Testis (tissue), 2 donors: ENCODE measurements at regions not wholly inside any gene's neighbourhood (a gene's known extent, or its start where the extent isn't known, plus 50 kb on each side); places are given as distances from the start of the nearest gene placed in this dataset.

ENCODE experiments used
- DNase-seq: peaks from one replicate; pipeline ENCODE4 v3.0.0-alpha.2; 2019
- H3K27ac ChIP-seq, 2 donors: fragments of 200-600 bp; sonication (generic); one replicate each; pipeline ENCODE4 v1.5.1; 2019
- H3K27me3 ChIP-seq: fragments of 200-600 bp; sonication (generic); one replicate; pipeline ENCODE4 v1.5.1; 2019
- H3K36me3 ChIP-seq: fragments of 200-600 bp; sonication (generic); one replicate; pipeline ENCODE4 v1.5.1; 2017; ENCODE audit warnings: low read depth; ENCODE audit errors: missing control alignments
- H3K4me1 ChIP-seq: fragments of 200-600 bp; sonication (generic); one replicate; pipeline ENCODE4 v1.5.1; 2019
- H3K4me3 ChIP-seq, 2 donors: fragments of 200-600 bp; sonication (generic); one replicate each; pipeline ENCODE4 v1.5.1; 2017 to 2019
- H3K9me3 ChIP-seq: fragments of 200-600 bp; sonication (generic); one replicate; pipeline ENCODE4 v1.5.1; 2017
- CTCF ChIP-seq, 3 experiments: fragments of 450-650 bp in 2 of 3; fragments of 200-600 bp in 1 of 3; sonication (generic) in 1 of 3; IDR thresholded peaks; one replicate each; pipeline ENCODE4 v1.5.1; 2016 to 2019; ENCODE audit warnings: antibody characterized with exemption in 3 of 3, mild to moderate bottlenecking in 2 of 3, moderate library complexity in 1 of 3
- POLR2A ChIP-seq: fragments of 450-650 bp; IDR thresholded peaks from one replicate; pipeline ENCODE4 v1.6.1; 2017; ENCODE audit warnings: antibody characterized with exemption, mild to moderate bottlenecking, moderate library complexity
- WGBS, 2 donors: methylation state at CpG; one replicate each; pipeline ENCODE4 v1.1.5; 2018; 5-methylcytosine and 5-hydroxymethylcytosine counted together
- intact Hi-C: fragments of 100-400 bp; cut with DNase I; formaldehyde crosslinking; loops from one replicate; pipeline ENCODE4 v1.15.1; 2023; ENCODE audit warnings: low total_unique reads

GRCh38 chr16:14350081-14350480, 279.0 kb downstream of the MRTFB start:
- H3K36me3 ChIP-seq = no peaks in the 10 kb centered on the region
- H3K27ac ChIP-seq = no peak overlapping the region
- intact Hi-C loops = no loop called here
- DNase-seq = no peak
- H3K9me3 ChIP-seq = no peaks in the 10 kb centered on the region
- WGBS, 2 donors = 80 to 85% methylated on average over 8 of the region's 8 CpGs
- H3K4me3 ChIP-seq = no peak overlapping the region
- H3K27me3 ChIP-seq = no peaks in the 10 kb centered on the region
- H3K4me1 ChIP-seq = peaks cover 5% of the 10 kb centered on the region
- TF ChIP-seq CTCF (IDR thresholded peaks at IDR 0.05) (no peak), POLR2A (no peak)

GRCh38 chr16:14347706-14348105, 276.6 kb downstream of the MRTFB start:
- no peak overlapping the region for H3K4me3 ChIP-seq
- no peaks in the 10 kb centered on the region for H3K9me3 ChIP-seq
- H3K36me3 ChIP-seq = no peaks in the 10 kb centered on the region
- TF ChIP-seq CTCF (IDR thresholded peaks at IDR 0.05) = no peak
- TF ChIP-seq POLR2A = no peak
- 67 to 77% methylated on average over 12 of the region's 12 CpGs for WGBS, 2 donors
- DNase-seq = no peak
- H3K27me3 ChIP-seq = no peaks in the 10 kb centered on the region
- no peaks in the 10 kb centered on the region for H3K4me1 ChIP-seq
- no peak overlapping the region for H3K27ac ChIP-seq
- intact Hi-C loops = no loop called here

GRCh38 chr16:14346278-14347142, 275.4 kb downstream of the MRTFB start:
- H3K27ac ChIP-seq = no peak overlapping the region
- no peaks in the 10 kb centered on the region for H3K27me3 ChIP-seq
- no peak for DNase-seq
- intact Hi-C loops = no loop called here
- TF ChIP-seq POLR2A (no peak), CTCF (IDR thresholded peaks at IDR 0.05) (no peak)
- H3K4me3 ChIP-seq = no peak overlapping the region
- 88 to 95% methylated on average over 9 of the region's 9 CpGs for WGBS, 2 donors
- no peaks in the 10 kb centered on the region for H3K9me3 ChIP-seq
- no peaks in the 10 kb centered on the region for H3K4me1 ChIP-seq
- H3K36me3 ChIP-seq = no peaks in the 10 kb centered on the region

- H3K36me3 ChIP-seq = no peaks in the 10 kb centered on the region
- TF ChIP-seq POLR2A (no peak), CTCF (IDR thresholded peaks at IDR 0.05) (no peak)
- H3K4me1 ChIP-seq = no peaks in the 10 kb centered on the region
- WGBS, 2 donors = 83 to 90% methylated on average over 9 to 19 of the region's 19 CpGs
- no peaks in the 10 kb centered on the region for H3K27me3 ChIP-seq
- H3K4me3 ChIP-seq = no peak overlapping the region
- H3K27ac ChIP-seq = no peak overlapping the region
- H3K9me3 ChIP-seq = no peaks in the 10 kb centered on the region
- DNase-seq = no peak
- intact Hi-C loops = no loop called here
These were observed 274.5 kb downstream of the MRTFB start for GRCh38 chr16:14345512-14346115.
